HEK293T (cell line): ENCODE measurements at regions not wholly inside any gene's neighbourhood (a gene's known extent, or its start where the extent isn't known, plus 50 kb on each side); places are given as distances from the start of the nearest gene placed in this dataset.

Experiments used
- ARNT ChIP-seq: fragments of 450-650 bp; IDR thresholded peaks from 2 replicates; pipeline ENCODE4 v1.6.1; 2017; ENCODE audit warnings: mild to moderate bottlenecking
- BHLHE40 ChIP-seq: fragments of 450-650 bp; IDR thresholded peaks from 2 replicates; pipeline ENCODE4 v1.6.1; 2016; ENCODE audit warnings: mild to moderate bottlenecking, moderate library complexity, borderline replicate concordance
- CTBP1 ChIP-seq: fragments of 450-650 bp; IDR thresholded peaks from 2 replicates; pipeline ENCODE4 v1.6.1; 2016; ENCODE audit warnings: borderline replicate concordance
- ELF4 ChIP-seq: fragments of 450-650 bp; IDR thresholded peaks from 2 replicates; pipeline ENCODE4 v1.6.1; 2017; ENCODE audit warnings: antibody characterized with exemption
- FOXA1 ChIP-seq: fragments of 450-650 bp; IDR thresholded peaks from 2 replicates; pipeline ENCODE4 v1.6.1; 2016; ENCODE audit warnings: mild to moderate bottlenecking
- FOXM1 ChIP-seq: fragments of 450-650 bp; IDR thresholded peaks from 2 replicates; pipeline ENCODE4 v1.6.1; 2017; ENCODE audit warnings: mild to moderate bottlenecking, borderline replicate concordance
- NFRKB ChIP-seq: fragments of 450-650 bp; IDR thresholded peaks from 2 replicates; pipeline ENCODE4 v1.6.1; 2016; ENCODE audit warnings: mild to moderate bottlenecking, moderate library complexity
- SUZ12 ChIP-seq: fragments of 450-650 bp; IDR thresholded peaks from 2 replicates; pipeline ENCODE4 v1.6.1; 2016; ENCODE audit warnings: mild to moderate bottlenecking
- TARDBP ChIP-seq: fragments of 450-650 bp; IDR thresholded peaks from 2 replicates; pipeline ENCODE4 v1.6.1; 2016
- TF ChIP-seq, protein P1 (sequence below): fragments of 450-650 bp; IDR thresholded peaks from 2 replicates; pipeline ENCODE4 v1.6.1; 2016

DNA sequence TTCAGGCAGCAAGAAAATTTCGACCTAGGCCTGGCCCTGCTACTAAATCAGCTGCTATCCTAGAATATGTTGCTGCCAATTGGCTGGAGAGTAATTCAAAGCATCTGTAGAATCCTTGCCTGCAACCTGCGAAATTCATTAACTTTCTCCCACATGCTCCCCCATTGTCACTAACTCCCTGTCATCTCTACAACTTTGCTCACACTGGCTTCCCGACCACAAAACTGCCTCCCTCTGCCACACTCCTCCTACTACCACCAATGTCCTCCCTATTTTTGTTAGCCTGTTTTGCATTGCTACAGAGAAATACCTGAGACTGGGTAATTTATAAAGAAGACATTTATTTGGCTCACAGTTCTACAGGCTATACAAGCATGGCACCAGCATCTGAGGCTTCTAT lies 570.6 kb downstream of the INSC start:
- no peak for TF ChIP-seq TARDBP
- TF ChIP-seq CTBP1 = no peak
- no peak for TF ChIP-seq SUZ12
- TF ChIP-seq FOXA1 = no peak
- no peak for TF ChIP-seq ARNT
- no peak for TF ChIP-seq ELF4
- no peak for TF ChIP-seq FOXM1
- no peak for TF ChIP-seq BHLHE40
- TF ChIP-seq NFRKB = no peak
- TF ChIP-seq, protein P1, sequence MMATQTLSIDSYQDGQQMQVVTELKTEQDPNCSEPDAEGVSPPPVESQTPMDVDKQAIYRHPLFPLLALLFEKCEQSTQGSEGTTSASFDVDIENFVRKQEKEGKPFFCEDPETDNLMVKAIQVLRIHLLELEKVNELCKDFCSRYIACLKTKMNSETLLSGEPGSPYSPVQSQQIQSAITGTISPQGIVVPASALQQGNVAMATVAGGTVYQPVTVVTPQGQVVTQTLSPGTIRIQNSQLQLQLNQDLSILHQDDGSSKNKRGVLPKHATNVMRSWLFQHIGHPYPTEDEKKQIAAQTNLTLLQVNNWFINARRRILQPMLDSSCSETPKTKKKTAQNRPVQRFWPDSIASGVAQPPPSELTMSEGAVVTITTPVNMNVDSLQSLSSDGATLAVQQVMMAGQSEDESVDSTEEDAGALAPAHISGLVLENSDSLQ = no peak
